ENCODE measurements at regions not wholly inside any gene's neighbourhood (a gene's known extent, or its start where the extent isn't known, plus 50 kb on each side); places are given as distances from the start of the nearest gene placed in this dataset.
A peak's percentile ranks its signal among the peaks of the same experiment; 100 is the strongest.

DNA sequence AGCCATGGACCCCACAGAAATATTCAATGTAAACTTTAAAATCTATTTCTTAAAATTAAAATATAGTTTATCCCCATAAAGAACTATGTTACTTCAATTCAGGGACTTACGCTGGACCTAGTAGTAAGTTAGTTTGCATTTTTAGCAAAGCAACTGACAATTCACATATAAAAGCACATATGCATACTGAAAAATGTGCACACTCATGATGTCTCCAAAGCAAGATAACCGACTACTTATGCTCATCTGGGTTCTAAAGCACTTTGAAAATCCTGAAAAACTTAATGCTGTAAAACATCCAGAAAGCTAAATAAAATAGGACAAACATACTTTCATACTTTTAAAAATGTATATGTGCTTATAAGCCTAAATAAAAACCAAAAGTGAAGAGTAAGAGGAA lies 264.4 kb upstream of the GAS1 start:
- no peak overlapping the region for H3K4me3 ChIP-seq (ENCODE audit: low read depth, low read length)
- TF ChIP-seq, protein P1, sequence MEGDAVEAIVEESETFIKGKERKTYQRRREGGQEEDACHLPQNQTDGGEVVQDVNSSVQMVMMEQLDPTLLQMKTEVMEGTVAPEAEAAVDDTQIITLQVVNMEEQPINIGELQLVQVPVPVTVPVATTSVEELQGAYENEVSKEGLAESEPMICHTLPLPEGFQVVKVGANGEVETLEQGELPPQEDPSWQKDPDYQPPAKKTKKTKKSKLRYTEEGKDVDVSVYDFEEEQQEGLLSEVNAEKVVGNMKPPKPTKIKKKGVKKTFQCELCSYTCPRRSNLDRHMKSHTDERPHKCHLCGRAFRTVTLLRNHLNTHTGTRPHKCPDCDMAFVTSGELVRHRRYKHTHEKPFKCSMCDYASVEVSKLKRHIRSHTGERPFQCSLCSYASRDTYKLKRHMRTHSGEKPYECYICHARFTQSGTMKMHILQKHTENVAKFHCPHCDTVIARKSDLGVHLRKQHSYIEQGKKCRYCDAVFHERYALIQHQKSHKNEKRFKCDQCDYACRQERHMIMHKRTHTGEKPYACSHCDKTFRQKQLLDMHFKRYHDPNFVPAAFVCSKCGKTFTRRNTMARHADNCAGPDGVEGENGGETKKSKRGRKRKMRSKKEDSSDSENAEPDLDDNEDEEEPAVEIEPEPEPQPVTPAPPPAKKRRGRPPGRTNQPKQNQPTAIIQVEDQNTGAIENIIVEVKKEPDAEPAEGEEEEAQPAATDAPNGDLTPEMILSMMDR (IDR thresholded peaks at IDR 0.05; ENCODE audit: control insufficient read depth, extremely low read depth, insufficient read depth), result no peak
- no peak for DNase-seq (ENCODE audit: low read depth)

DNA sequence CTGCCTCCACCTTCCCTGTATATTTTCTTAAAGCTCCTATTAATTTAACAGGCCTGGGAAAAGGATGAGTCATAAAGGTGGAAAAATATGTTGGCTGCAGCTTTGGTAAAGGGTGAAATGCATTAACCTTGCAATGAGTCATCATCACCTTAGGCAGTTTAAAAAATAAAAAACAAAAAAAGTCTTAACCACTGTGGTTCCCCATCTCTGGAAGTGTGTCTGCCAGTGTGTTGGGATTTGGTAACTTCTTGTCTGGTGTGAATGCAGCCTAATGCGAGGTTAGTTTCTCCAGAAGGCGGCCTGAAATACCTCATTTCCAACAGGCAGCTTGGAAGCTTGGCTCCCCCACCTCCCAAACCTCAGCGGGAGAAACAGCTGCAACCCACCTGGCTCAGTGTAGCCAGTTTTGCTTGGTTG lies 265.3 kb upstream of the GAS1 start:
- DNase-seq (ENCODE audit: low read depth), result peak; percentile 54
- TF ChIP-seq, protein P1 (IDR thresholded peaks at IDR 0.05; ENCODE audit: control insufficient read depth, extremely low read depth, insufficient read depth), result no peak
- no peak overlapping the region for H3K4me3 ChIP-seq (ENCODE audit: low read depth, low read length)

DNA sequence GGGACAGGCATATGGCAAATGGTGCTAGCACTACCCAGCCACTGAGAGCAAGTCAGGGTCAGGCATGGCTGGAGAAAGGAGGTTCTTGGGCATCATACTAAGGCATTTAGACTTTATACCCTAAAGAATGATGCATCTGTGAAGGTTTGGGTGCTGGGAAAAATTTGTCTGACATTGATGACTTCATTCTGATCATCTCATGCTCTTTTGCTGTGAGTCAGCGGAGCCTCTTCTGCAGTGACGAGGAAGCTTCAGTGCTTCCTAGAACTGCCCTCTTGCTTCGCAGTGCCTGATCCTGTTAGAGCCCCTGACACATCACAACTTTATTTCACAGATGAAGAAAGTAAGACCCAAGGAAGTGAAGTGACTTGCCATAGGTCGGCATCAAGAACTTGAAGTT lies 266.6 kb upstream of the GAS1 start:
- TF ChIP-seq, protein P1 (IDR thresholded peaks at IDR 0.05; ENCODE audit: control insufficient read depth, extremely low read depth, insufficient read depth), result no peak
- no peak for DNase-seq (ENCODE audit: low read depth)

DNA sequence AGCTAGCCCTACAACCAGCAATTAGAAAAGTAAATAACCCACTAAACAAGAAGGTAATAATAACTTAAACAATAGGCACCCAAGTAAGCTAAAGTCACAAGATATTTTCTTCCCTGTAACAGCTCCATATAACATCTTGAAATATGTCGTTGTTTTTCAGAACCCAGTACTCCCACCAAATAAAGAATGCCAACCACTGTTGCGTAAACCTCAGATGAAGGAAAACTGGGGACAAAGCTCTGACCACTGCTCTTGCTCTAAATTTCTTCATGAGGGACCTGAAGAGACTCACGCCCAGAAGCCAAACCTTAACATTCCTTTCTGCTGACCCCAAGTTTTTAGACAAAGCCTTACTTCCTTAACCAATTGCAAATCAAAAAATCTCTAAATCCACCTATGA lies 267.7 kb upstream of the GAS1 start:
- TF ChIP-seq, protein P1 (IDR thresholded peaks at IDR 0.05; ENCODE audit: control insufficient read depth, extremely low read depth, insufficient read depth), result no peak
- DNase-seq (ENCODE audit: low read depth), result no peak
- no peak overlapping the region for H3K4me3 ChIP-seq (ENCODE audit: low read depth, low read length)

More for the DNA sequence above, 266.6 kb upstream of the GAS1 start:
- no peak overlapping the region for H3K4me3 ChIP-seq (ENCODE audit: low read depth, low read length)

DNA sequence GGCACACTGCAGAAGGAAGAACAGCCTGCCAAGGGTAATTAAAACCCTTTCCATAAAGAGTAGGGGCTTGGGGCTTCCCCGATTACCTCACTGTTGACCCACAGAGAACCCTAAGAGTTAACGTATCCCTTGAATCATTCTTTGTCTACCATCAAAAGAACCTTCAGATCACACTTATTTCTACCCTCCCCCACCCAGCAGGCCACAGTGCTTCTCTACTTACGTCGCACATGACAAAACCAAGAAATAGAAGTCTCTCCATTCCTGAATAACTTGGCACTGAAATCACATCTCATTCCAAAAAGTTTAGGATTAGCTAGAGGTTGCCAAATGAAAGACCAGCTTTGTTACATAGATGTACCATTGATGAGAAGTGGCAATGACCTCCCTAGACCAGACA lies 268.7 kb upstream of the GAS1 start:
- DNase-seq (ENCODE audit: low read depth), result no peak
- H3K4me3 ChIP-seq (ENCODE audit: low read depth, low read length), result no peak overlapping the region
- TF ChIP-seq, protein P1 (IDR thresholded peaks at IDR 0.05; ENCODE audit: control insufficient read depth, extremely low read depth, insufficient read depth), result no peak

DNA sequence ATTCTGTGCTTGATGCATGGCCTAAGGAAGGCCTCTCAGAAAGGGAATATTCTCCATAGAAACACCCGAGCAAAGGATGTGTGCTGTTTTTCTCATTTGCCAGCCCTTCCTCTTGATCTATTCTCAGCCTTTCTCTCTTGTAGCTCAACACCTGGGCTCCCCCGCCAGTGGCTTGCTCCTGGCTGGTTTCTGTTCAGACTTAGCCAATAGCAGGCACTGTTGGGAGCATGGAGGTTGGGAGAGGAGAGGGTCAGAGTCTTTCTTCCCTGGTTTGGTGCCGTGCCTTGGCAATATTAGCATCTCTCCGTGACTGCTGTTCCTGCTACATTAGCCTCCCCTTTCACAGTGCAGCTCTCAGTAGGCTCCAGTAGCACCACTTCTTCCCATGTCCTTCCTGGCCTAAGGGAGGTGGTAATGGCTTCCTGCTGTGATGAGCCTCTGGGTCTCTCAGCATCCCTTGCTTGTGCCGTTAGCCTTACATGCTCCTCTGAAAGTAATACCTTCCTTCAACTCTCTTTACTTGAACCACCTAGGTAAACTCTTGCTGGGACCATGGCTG lies 269.7 kb upstream of the GAS1 start:
- DNase-seq (ENCODE audit: low read depth), result no peak
- H3K4me3 ChIP-seq (ENCODE audit: low read depth, low read length), result no peak overlapping the region
- TF ChIP-seq, protein P1 (IDR thresholded peaks at IDR 0.05; ENCODE audit: control insufficient read depth, extremely low read depth, insufficient read depth), result no peak
